B cell (primary cell): ENCODE measurements at regions not wholly inside any gene's neighbourhood (a gene's known extent, or its start where the extent isn't known, plus 50 kb on each side); places are given as distances from the start of the nearest gene placed in this dataset.

Experiments
- ATAC-seq: fragments of 200-7000 bp; cut with Tn5 transposase; one replicate; pipeline ENCODE4 v1.10.0; 2021; ENCODE audit warnings: low read depth, mild to moderate bottlenecking, moderate number of reproducible peaks, moderate library complexity
- CTCF ChIA-PET: fragments of 350-600 bp; sonication (Branson Sonifier 250); formaldehyde crosslinking; loops from one replicate; lab custom pipeline; 2021; ENCODE audit warnings: antibody characterized with exemption, inconsistent platforms; lab: Charles Lee
- POLR2A ChIA-PET: fragments of 350-600 bp; sonication (Branson Sonifier 250); formaldehyde crosslinking; loops from one replicate; lab custom pipeline; 2021; ENCODE audit warnings: antibody characterized with exemption; lab: Charles Lee
- DNase-seq: peaks from one replicate; pipeline ENCODE4 v3.0.0; 2013
- H2AFZ ChIP-seq: 2 replicates; pipeline ENCODE4 v1.6.1; 2012; ENCODE audit warnings: mild to moderate bottlenecking, low read depth, low read length; ENCODE audit not compliant: insufficient read depth, poor library complexity, severe bottlenecking
- H3K27ac ChIP-seq, 2 donors: 1 replicate in 1 of 2; 2 replicates in 1 of 2; pipeline ENCODE4 v1.5.1; 2012 to 2013; ENCODE audit warnings: low read length in 2 of 2, mild to moderate bottlenecking in 2 of 2, moderate library complexity in 1 of 2
- H3K27me3 ChIP-seq, 4 experiments: fragments of 200-600 bp in 1 of 4; sonication (generic) in 1 of 4; replicated peaks in 1 of 4; 1 replicate in 2 of 4; 2 replicates in 2 of 4; pipeline versions ENCODE4 v1.6.1 to v1.7.0; 2013 to 2016; ENCODE audit warnings: low read length in 3 of 4, mild to moderate bottlenecking in 2 of 4, mixed read lengths in 1 of 4, moderate library complexity in 1 of 4; ENCODE audit not compliant: insufficient read depth in 4 of 4, control insufficient read depth in 3 of 4; ENCODE audit errors: control extremely low read depth in 1 of 4
- H3K36me3 ChIP-seq, 2 experiments: replicated peaks in 1 of 2; 1 replicate in 1 of 2; 2 replicates in 1 of 2; pipeline versions ENCODE4 v1.6.1 to v1.7.1; 2013; ENCODE audit warnings: low read length in 1 of 2; ENCODE audit not compliant: insufficient read depth in 2 of 2, control insufficient read depth in 1 of 2; ENCODE audit errors: control extremely low read depth in 1 of 2, extremely low read depth in 1 of 2
- H3K4me1 ChIP-seq, 2 donors: fragments of 200-600 bp in 1 of 2; sonication (generic) in 1 of 2; 1 replicate in 1 of 2; 2 replicates in 1 of 2; pipeline versions ENCODE4 v1.5.1 to v1.6.1; 2013 to 2017; ENCODE audit warnings: low read length in 2 of 2; ENCODE audit not compliant: control insufficient read depth in 2 of 2, insufficient read depth in 2 of 2
- H3K4me2 ChIP-seq: replicated peaks from 2 replicates; pipeline ENCODE3; 2012; ENCODE audit warnings: mild to moderate bottlenecking, low read depth, low read length; ENCODE audit not compliant: poor library complexity, severe bottlenecking
- H3K4me3 ChIP-seq, 5 experiments: fragments of 200-600 bp in 1 of 5; sonication (generic) in 1 of 5; 1 replicate in 3 of 5; 2 replicates in 2 of 5; pipeline versions ENCODE4 v1.5.1 to v1.7.0; 2011 to 2016; ENCODE audit warnings: low read length in 4 of 5, mild to moderate bottlenecking in 4 of 5, low read depth in 2 of 5, control low read depth in 1 of 5, moderate library complexity in 1 of 5; ENCODE audit not compliant: insufficient read depth in 1 of 5; ENCODE audit errors: control extremely low read depth in 1 of 5, extremely low read depth in 1 of 5
- H3K79me2 ChIP-seq: fragments of 200-600 bp; sonication (generic); one replicate; pipeline ENCODE4 v1.6.0; 2016; ENCODE audit warnings: low read length; ENCODE audit not compliant: control insufficient read depth, insufficient read depth
- H3K9ac ChIP-seq: fragments of 200-600 bp; sonication (generic); 2 replicates; pipeline ENCODE4 v1.6.1; 2017; ENCODE audit warnings: mild to moderate bottlenecking, low read length, moderate library complexity
- H3K9me3 ChIP-seq, 3 donors: one replicate each; pipeline versions ENCODE4 v1.6.1 to v1.7.1; 2013; ENCODE audit warnings: low read length in 2 of 3; ENCODE audit not compliant: control insufficient read depth in 2 of 3, insufficient read depth in 1 of 3; ENCODE audit errors: control extremely low read depth in 1 of 3
- H4K20me1 ChIP-seq: 2 replicates; pipeline ENCODE4 v1.6.0; 2012; ENCODE audit warnings: mild to moderate bottlenecking, low read length; ENCODE audit not compliant: insufficient read depth, control insufficient read depth, poor library complexity, severe bottlenecking
- H3K27ac Mint-ChIP-seq: one replicate; pipeline ENCODE4 v1.8.0; 2021; ENCODE audit warnings: mixed read lengths
- H3K27me3 Mint-ChIP-seq: one replicate; pipeline ENCODE4 v1.8.0; 2021; ENCODE audit warnings: mixed read lengths
- H3K4me1 Mint-ChIP-seq: one replicate; pipeline ENCODE4 v1.8.0; 2021; ENCODE audit warnings: mixed read lengths
- H3K4me3 Mint-ChIP-seq: one replicate; pipeline ENCODE4 v1.8.0; 2021; ENCODE audit warnings: mixed read lengths
- H3K9me3 Mint-ChIP-seq: one replicate; pipeline ENCODE4 v1.8.0; 2022; ENCODE audit warnings: mixed read lengths; ENCODE audit not compliant: insufficient read depth
- CTCF ChIP-seq: fragments of 200-600 bp; IDR thresholded peaks from one replicate; pipeline ENCODE4 v1.8.0; 2022; ENCODE audit warnings: antibody characterized with exemption, mild to moderate bottlenecking
- EZH2 ChIP-seq: IDR thresholded peaks from 2 replicates; pipeline ENCODE4 v1.6.1; 2012; ENCODE audit warnings: borderline replicate concordance, low read depth, mild to moderate bottlenecking, moderate library complexity, low read length; ENCODE audit not compliant: insufficient read depth, poor library complexity, severe bottlenecking
- WGBS: methylation state at CpG from one replicate; pipeline ENCODE4 v1.1.5; 2013; ENCODE audit warnings: missing lambda C conversion rate; ENCODE audit not compliant: insufficient coverage; 5-methylcytosine and 5-hydroxymethylcytosine counted together
- intact Hi-C: fragments of 100-400 bp; cut with micrococcal nuclease; formaldehyde crosslinking; loops from one replicate; pipeline ENCODE4 v1.10.0; 2022

GRCh38 chr5:18761801-18762200 lies 1127.5 kb downstream of the TAF11L14 start:
- H3K9me3 ChIP-seq, result no peaks in the 10 kb centered on the region
- Mint-ChIP-seq H3K4me3 (no peak overlapping the region), H3K4me1 (peaks cover 2% of the 10 kb centered on the region), H3K9me3 (no peaks in the 10 kb centered on the region), H3K27ac (no peak overlapping the region), H3K27me3 (no peaks in the 10 kb centered on the region)
- H3K27me3 ChIP-seq, result no peaks in the 10 kb centered on the region
- H4K20me1 ChIP-seq, result no peaks in the 10 kb centered on the region
- H3K9ac ChIP-seq, result no peak overlapping the region
- no peak overlapping the region for H3K27ac ChIP-seq
- no CpG with 5 or more reads among the region's 1 CpG for WGBS
- H2AFZ ChIP-seq, result no peak overlapping the region
- ChIA-PET CTCF (interaction anchor here (1.0 kb wide), 1 partner anchor 26 kb away, joined by 3 read pairs; no protein-coding TSS in a partner anchor), POLR2A (no interaction called here)
- intact Hi-C loops, result no loop called here
- TF ChIP-seq EZH2 (no peak), CTCF (no peak)
- DNase-seq, result no peak
- no peaks in the 10 kb centered on the region for H3K4me1 ChIP-seq
- no peak overlapping the region for H3K4me3 ChIP-seq
- no peak for ATAC-seq
- no peak overlapping the region for H3K4me2 ChIP-seq
- H3K79me2 ChIP-seq, result no peaks in the 10 kb centered on the region
- no peaks in the 10 kb centered on the region for H3K36me3 ChIP-seq

DNA sequence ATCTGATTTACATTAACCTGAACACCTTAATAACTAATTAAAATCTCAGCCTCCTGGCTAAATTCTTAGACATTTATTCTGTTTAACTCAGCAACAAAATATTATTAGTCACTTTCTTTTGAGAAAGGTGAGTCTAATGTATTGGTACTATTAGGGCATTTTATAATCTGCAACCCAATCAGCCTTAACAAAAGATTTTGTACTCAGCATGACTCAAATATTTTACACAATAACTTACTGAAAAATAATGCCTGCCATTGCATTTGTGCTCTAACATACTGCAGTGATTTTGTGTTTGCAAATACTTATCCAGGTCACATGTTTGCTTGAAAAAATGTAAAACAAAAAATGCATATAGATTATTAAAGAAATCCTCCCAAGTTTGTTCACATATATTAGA lies 1129.9 kb downstream of the TAF11L14 start:
- Histone ChIP-seq H3K9ac (no peak overlapping the region), H4K20me1 (no peaks in the 10 kb centered on the region), H3K27ac (no peak overlapping the region), H3K4me2 (no peak overlapping the region), H3K4me3 (no peak overlapping the region), H3K79me2 (no peaks in the 10 kb centered on the region), H2AFZ (no peak overlapping the region), H3K4me1 (no peaks in the 10 kb centered on the region), H3K36me3 (no peaks in the 10 kb centered on the region), H3K9me3 (no peaks in the 10 kb centered on the region), H3K27me3 (no peaks in the 10 kb centered on the region)
- Mint-ChIP-seq H3K27me3 (no peaks in the 10 kb centered on the region), H3K4me3 (no peak overlapping the region), H3K27ac (no peak overlapping the region), H3K4me1 (peaks cover 2% of the 10 kb centered on the region), H3K9me3 (no peaks in the 10 kb centered on the region)
- DNase-seq (no peak), ATAC-seq (no peak)
- ChIA-PET POLR2A (no interaction called here), CTCF (no interaction called here)
- no peak for TF ChIP-seq EZH2
- TF ChIP-seq CTCF, result no peak
- intact Hi-C loops, result no loop called here
